K562 (cell line): ENCODE measurements at regions not wholly inside any gene's neighbourhood (a gene's known extent, or its start where the extent isn't known, plus 50 kb on each side); places are given as distances from the start of the nearest gene placed in this dataset.

Experiments used
- ATAC-seq: fragments of 200-7000 bp; cut with Tn5 transposase; 3 replicates; pipeline ENCODE4 v1.9.1; 2020; ENCODE audit warnings: moderate library complexity
- BruUV-seq: library from RNA; stranded (reverse); fragments of 400-500 nt; replicated peaks from 2 replicates; lab custom pipeline; 2021; lab: Mats Ljungman, UMichigan
- CTCF ChIA-PET: fragments of 300-600 bp; formaldehyde crosslinking; extraction: SDS; loops from one replicate; lab custom pipeline; 2021; ENCODE audit warnings: low intra/inter-chr PET ratio; lab: Yijun Ruan, JAX
- POLR2A ChIA-PET: fragments of 300-600, 350-650 bp; sonication (Branson Sonifier 250); formaldehyde crosslinking; extraction: SDS; loops from one replicate; lab custom pipeline; 2021; ENCODE audit warnings: antibody characterized with exemption, inconsistent platforms; lab: Yijun Ruan, JAX
- DNase-seq, 4 experiments: peaks; one replicate each; pipeline versions ENCODE4 v3.0.0 to v3.0.0-alpha.2; 2011 to 2018; ENCODE audit warnings: low spot score in 3 of 4, mixed read lengths in 3 of 4; ENCODE audit errors: extremely low read depth in 1 of 4
- FAIRE-seq: peaks from 2 replicates; lab custom pipeline; 2011; peaks lifted over from hg19 to GRCh38; lab: Jason Lieb, UNC
- H2AFZ ChIP-seq: 2 replicates; pipeline ENCODE4 v1.6.0; 2011; ENCODE audit warnings: low read depth, low read length, control low read depth, inconsistent platforms
- H3K27ac ChIP-seq: fragments of 200-600 bp; 3 replicates; pipeline ENCODE4 v1.8.0; 2011; ENCODE audit warnings: low read depth, mild to moderate bottlenecking, control low read depth, inconsistent platforms, low read length, moderate library complexity, mixed read lengths; ENCODE audit errors: extremely low read depth
- H3K27me3 ChIP-seq, 2 experiments: fragments of 300-600 bp in 1 of 2; 2 replicates in 1 of 2; 3 replicates in 1 of 2; pipeline versions ENCODE4 v1.6.0 to v1.8.0; 2011; ENCODE audit warnings: inconsistent platforms in 2 of 2, low read length in 2 of 2, mild to moderate bottlenecking in 1 of 2, mixed read lengths in 1 of 2, moderate library complexity in 1 of 2; ENCODE audit not compliant: control insufficient read depth in 2 of 2, insufficient read depth in 2 of 2
- H3K36me3 ChIP-seq: fragments of 300-600 bp; 3 replicates; pipeline ENCODE4 v1.8.0; 2011; ENCODE audit warnings: mild to moderate bottlenecking, low read length, inconsistent platforms; ENCODE audit not compliant: control insufficient read depth, insufficient read depth
- H3K4me1 ChIP-seq, 2 experiments: fragments of 200-600 bp in 1 of 2; replicated peaks in 1 of 2; 2 replicates in 1 of 2; 3 replicates in 1 of 2; pipeline versions ENCODE4 v1.5.1 to v1.8.0; 2011; ENCODE audit warnings: inconsistent platforms in 2 of 2, low read length in 2 of 2, mild to moderate bottlenecking in 1 of 2, mixed read lengths in 1 of 2, moderate library complexity in 1 of 2; ENCODE audit not compliant: control insufficient read depth in 2 of 2, insufficient read depth in 2 of 2
- H3K4me2 ChIP-seq: 2 replicates; pipeline ENCODE4 v1.6.1; 2011; ENCODE audit warnings: low read length, control low read depth, inconsistent platforms, mixed read lengths; ENCODE audit not compliant: insufficient read depth
- H3K4me3 ChIP-seq: fragments of 200-600 bp; sonication (generic), shearing (Covaris generic); 2 replicates; pipeline ENCODE4 v1.5.1; 2016; ENCODE audit warnings: control low read depth, inconsistent platforms
- H3K79me2 ChIP-seq: fragments of 200-600 bp; 3 replicates; pipeline ENCODE4 v1.8.0; 2011; ENCODE audit warnings: low read length, inconsistent platforms; ENCODE audit not compliant: control insufficient read depth, insufficient read depth
- H3K9ac ChIP-seq, 2 experiments: 2 replicates each; pipeline versions ENCODE4 v1.6.0 to v1.6.1; 2011; ENCODE audit warnings: low read depth in 2 of 2, low read length in 2 of 2, control low read depth in 1 of 2, inconsistent platforms in 1 of 2, mild to moderate bottlenecking in 1 of 2, mixed read lengths in 1 of 2; ENCODE audit not compliant: insufficient read depth in 1 of 2
- H3K9me1 ChIP-seq: one replicate; pipeline ENCODE4 v1.6.0; 2011; ENCODE audit warnings: inconsistent platforms, mild to moderate bottlenecking, low read length, moderate library complexity; ENCODE audit not compliant: control insufficient read depth, insufficient read depth
- H3K9me3 ChIP-seq: replicated peaks from 2 replicates; pipeline ENCODE4 v1.5.1; 2011; ENCODE audit warnings: low read depth, low read length, inconsistent platforms; ENCODE audit not compliant: control insufficient read depth, insufficient read depth
- H4K20me1 ChIP-seq: replicated peaks from 2 replicates; pipeline ENCODE4 v1.6.1; 2011; ENCODE audit warnings: low read length, inconsistent platforms, mixed read lengths; ENCODE audit not compliant: control insufficient read depth, insufficient read depth
- GATAD2A ChIP-seq: fragments of 450-650 bp; IDR thresholded peaks from 2 replicates; pipeline ENCODE4 v1.6.1; 2017
- HIVEP1 ChIP-seq: fragments of 250-450 bp; sonication (Bioruptor Pico); IDR thresholded peaks from 2 replicates; pipeline ENCODE4 v1.4.0; 2020; ENCODE audit warnings: mild to moderate bottlenecking
- KAT2B ChIP-seq: IDR thresholded peaks from one replicate; pipeline ENCODE4 v1.6.1; 2012; ENCODE audit warnings: low read depth, mild to moderate bottlenecking, control low read depth, inconsistent platforms, low read length, moderate library complexity
- KLF10 ChIP-seq: fragments of 250-450 bp; sonication (Bioruptor Pico); IDR thresholded peaks from 2 replicates; pipeline ENCODE4 v1.6.1; 2021; ENCODE audit warnings: matching md5 sums
- MLX ChIP-seq, 2 experiments: fragments of 450-650 bp in 1 of 2; sonication (generic) in 1 of 2; formaldehyde crosslinking; conservative IDR thresholded peaks; 2 replicates each; pipeline versions ENCODE4 v1.4.0 to v1.8.1; 2020 to 2022; ENCODE audit warnings: mild to moderate bottlenecking in 1 of 2, missing genetic modification reagents in 1 of 2
- POLR3A ChIP-seq: IDR thresholded peaks from 2 replicates; pipeline ENCODE4 v1.6.1; 2011; ENCODE audit warnings: borderline replicate concordance, mild to moderate bottlenecking, moderate library complexity; ENCODE audit not compliant: insufficient read length, insufficient read depth; ENCODE audit errors: extremely low read depth
- RERE ChIP-seq: sonication (generic); formaldehyde crosslinking; IDR thresholded peaks from 2 replicates; pipeline ENCODE4 v1.8.0; 2023; ENCODE audit warnings: missing genetic modification reagents, mild to moderate bottlenecking, borderline replicate concordance
- SMAD3 ChIP-seq: fragments of 450-650 bp; formaldehyde crosslinking; conservative IDR thresholded peaks from 2 replicates; pipeline ENCODE4 v1.4.0; 2020; ENCODE audit warnings: mild to moderate bottlenecking
- STAG1 ChIP-seq: sonication (generic); formaldehyde crosslinking; IDR thresholded peaks from 2 replicates; pipeline ENCODE4 v1.5.0; 2020; ENCODE audit warnings: missing genetic modification reagents, borderline replicate concordance
- ZC3H11A ChIP-seq: IDR thresholded peaks from 2 replicates; pipeline ENCODE4 v1.6.1; 2012; ENCODE audit warnings: low read depth, low read length, improper control_type of control experiment
- WGBS: fragments of 100-300 bp; shearing (Covaris generic); methylation state at CpG from one replicate; pipeline ENCODE4 v1.1.6; 2016; ENCODE audit warnings: low coverage, mixed read lengths; ENCODE audit not compliant: insufficient coverage; ENCODE audit errors: missing lambda C conversion rate; 5-methylcytosine and 5-hydroxymethylcytosine counted together
- in situ Hi-C: fragments of 300-500 bp; cut with MboI; formaldehyde crosslinking; loops from 4 replicates; pipeline ENCODE4 v1.15.0; 2018; ENCODE audit warnings: inconsistent platforms, mixed read lengths
- intact Hi-C: fragments of 100-400 bp; cut with micrococcal nuclease; formaldehyde crosslinking; loops from 2 replicates; pipeline ENCODE4 v1.14.2; 2022

GRCh38 chr1:162944974-162945674 lies 84.1 kb upstream of the CCDC190 start:
- H3K27me3 ChIP-seq = no peaks in the 10 kb centered on the region
- no peak overlapping the region for H3K4me3 ChIP-seq
- H3K4me2 ChIP-seq = no peak overlapping the region
- H3K4me1 ChIP-seq = no peaks in the 10 kb centered on the region
- WGBS = 1% methylated on average over 5 of the region's 5 CpGs
- no peak overlapping the region for H3K9ac ChIP-seq
- CTCF ChIA-PET = no interaction called here
- in situ Hi-C loops (no loop called here), intact Hi-C loops (no loop called here)
- ATAC-seq = no peak
- no peaks in the 10 kb centered on the region for H4K20me1 ChIP-seq
- no peak overlapping the region for H2AFZ ChIP-seq
- no peaks in the 10 kb centered on the region for H3K36me3 ChIP-seq
- BruUV-seq = no TSS peak
- no peak for TF ChIP-seq SMAD3
- no peak for TF ChIP-seq ZC3H11A
- TF ChIP-seq, all 486 proteins: peak for 0
- Histone ChIP-seq H3K27ac (no peak overlapping the region), H3K9me3 (no peaks in the 10 kb centered on the region), H3K79me2 (no peaks in the 10 kb centered on the region), H3K9me1 (no peaks in the 10 kb centered on the region)
- no peak for DNase-seq
- FAIRE-seq = no peak
- POLR2A ChIA-PET = interaction anchor here (0.6 kb wide), 1 partner anchor 1948 kb away, joined by 4 read pairs; no protein-coding TSS in a partner anchor

DNA sequence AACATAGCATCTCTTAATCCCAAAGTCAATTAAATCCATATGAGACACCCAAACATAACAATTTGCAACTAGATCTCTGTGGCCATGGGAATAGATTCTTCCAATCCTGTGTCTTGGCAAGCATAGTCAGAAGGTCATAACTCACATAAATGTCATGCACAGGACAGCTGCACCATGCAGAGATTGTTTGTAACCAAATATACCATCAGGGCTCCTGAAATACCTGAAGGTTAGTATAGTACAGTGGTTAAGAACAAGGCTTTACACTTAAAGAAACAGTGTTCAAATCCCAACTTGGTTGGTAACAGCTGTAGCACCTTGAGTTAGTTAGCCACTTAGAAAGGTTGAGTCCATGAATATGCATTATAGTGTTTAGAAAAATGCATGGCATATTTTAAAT lies 82.6 kb upstream of the CCDC190 start:
- in situ Hi-C loops (no loop called here), intact Hi-C loops (no loop called here)
- Histone ChIP-seq H3K9ac (no peak overlapping the region), H3K79me2 (no peaks in the 10 kb centered on the region), H4K20me1 (no peaks in the 10 kb centered on the region), H3K27ac (no peak overlapping the region), H3K4me2 (no peak overlapping the region), H2AFZ (no peak overlapping the region), H3K4me3 (no peak overlapping the region), H3K27me3 (no peaks in the 10 kb centered on the region), H3K4me1 (no peaks in the 10 kb centered on the region), H3K9me1 (no peaks in the 10 kb centered on the region), H3K9me3 (no peaks in the 10 kb centered on the region), H3K36me3 (no peaks in the 10 kb centered on the region)
- no peak for FAIRE-seq
- ChIA-PET CTCF (no interaction called here), POLR2A (interaction anchor here (1.9 kb wide), 1 partner anchor 8 kb away, joined by 5 read pairs; no protein-coding TSS in a partner anchor)
- ATAC-seq = no peak
- no peak for DNase-seq
- BruUV-seq = no TSS peak
- no peak for TF ChIP-seq STAG1 (CRISPR knock-in tag)
- TF ChIP-seq KLF10 = no peak
- TF ChIP-seq KAT2B = no peak
- TF ChIP-seq MLX (CRISPR knock-in tag; conservative IDR thresholded peaks at IDR 0.05) = no peak
- TF ChIP-seq HIVEP1 = no peak
- no peak for TF ChIP-seq GATAD2A
- peak; percentile 50 for TF ChIP-seq POLR3A
- no peak for TF ChIP-seq RERE (CRISPR knock-in tag)
